PC-3 (cell line): ENCODE measurements at regions not wholly inside any gene's neighbourhood (a gene's known extent, or its start where the extent isn't known, plus 50 kb on each side); places are given as distances from the start of the nearest gene placed in this dataset.

ENCODE experiments used
- ATAC-seq: fragments of 200-7000 bp; cut with Tn5 transposase; 2 replicates; pipeline ENCODE4 v1.9.1; 2020; ENCODE audit warnings: mild to moderate bottlenecking, moderate library complexity
- BruUV-seq: library from RNA; stranded (reverse); fragments of 400-500 nt; replicated peaks from 2 replicates; lab custom pipeline; 2021; lab: Mats Ljungman, UMichigan
- CTCF ChIA-PET: fragments of 300-600 bp; sonication (Branson Sonifier 250); formaldehyde crosslinking; loops from one replicate; lab custom pipeline; 2022; ENCODE audit warnings: antibody characterized with exemption; lab: Charles Lee
- POLR2A ChIA-PET: fragments of 300-600 bp; sonication (Branson Sonifier 250); formaldehyde crosslinking; loops from one replicate; lab custom pipeline; 2022; ENCODE audit warnings: antibody characterized with exemption; ENCODE audit not compliant: unreplicated experiment; lab: Charles Lee
- DNase-seq: peaks from one replicate; pipeline ENCODE4 v3.0.0-alpha.2; 2015
- H2AFZ ChIP-seq: fragments of 300-600 bp; sonication (generic); 2 replicates; pipeline ENCODE4 v1.6.0; 2016; ENCODE audit warnings: antibody characterized with exemption, low read length
- H3F3A ChIP-seq: fragments of 300-600 bp; sonication (generic); one replicate; pipeline ENCODE4 v1.6.0; 2017; ENCODE audit warnings: antibody characterized with exemption, low read length, control low read depth, mild to moderate bottlenecking; ENCODE audit not compliant: unreplicated experiment
- H3K27ac ChIP-seq: fragments of 300-600 bp; sonication (generic); 2 replicates; pipeline ENCODE4 v1.5.1; 2016; ENCODE audit warnings: mild to moderate bottlenecking, low read length
- H3K27me3 ChIP-seq: fragments of 300-600 bp; sonication (generic); 2 replicates; pipeline ENCODE4 v1.6.1; 2016; ENCODE audit warnings: low read length, mixed read lengths
- H3K36me3 ChIP-seq: fragments of 300-600 bp; sonication (generic); 2 replicates; pipeline ENCODE4 v1.6.1; 2016; ENCODE audit warnings: low read depth, mixed run types, low read length, mixed read lengths
- H3K4me1 ChIP-seq: fragments of 300-600 bp; sonication (generic); 2 replicates; pipeline ENCODE4 v1.5.1; 2016; ENCODE audit warnings: low read length; ENCODE audit not compliant: insufficient read depth
- H3K4me2 ChIP-seq: fragments of 300-600 bp; sonication (generic); 2 replicates; pipeline ENCODE4 v1.6.0; 2016; ENCODE audit warnings: low read length
- H3K4me3 ChIP-seq: fragments of 300-600 bp; sonication (generic); 2 replicates; pipeline ENCODE4 v1.5.1; 2016; ENCODE audit warnings: mild to moderate bottlenecking, low read length, mixed read lengths
- H3K79me2 ChIP-seq: fragments of 300-600 bp; sonication (generic); 2 replicates; pipeline ENCODE4 v1.6.1; 2017; ENCODE audit warnings: low read length, mixed read lengths
- H3K9ac ChIP-seq: fragments of 300-600 bp; sonication (generic); 2 replicates; pipeline ENCODE4 v1.6.0; 2016; ENCODE audit warnings: mild to moderate bottlenecking, low read length
- H3K9me2 ChIP-seq: fragments of 300-600 bp; sonication (generic); replicated peaks from 2 replicates; pipeline ENCODE4 v1.6.1; 2016; ENCODE audit warnings: mixed run types, low read length, mixed read lengths
- H3K9me3 ChIP-seq: fragments of 300-600 bp; sonication (generic); 2 replicates; pipeline ENCODE4 v1.6.1; 2016; ENCODE audit warnings: low read length, mixed read lengths
- H4K20me1 ChIP-seq: fragments of 300-600 bp; sonication (generic); 2 replicates; pipeline ENCODE4 v1.6.1; 2016; ENCODE audit warnings: low read length, mixed read lengths
- EZH2 ChIP-seq: fragments of 300-600 bp; sonication (generic); IDR thresholded peaks from one replicate; pipeline ENCODE4 v1.6.1; 2017; ENCODE audit warnings: antibody characterized with exemption, mild to moderate bottlenecking, low read length; ENCODE audit not compliant: unreplicated experiment
- EZH2phosphoT487 ChIP-seq: fragments of 300-600 bp; sonication (generic); IDR thresholded peaks from 2 replicates; pipeline ENCODE4 v1.6.1; 2018; ENCODE audit warnings: mild to moderate bottlenecking, antibody characterized with exemption, low read length, borderline replicate concordance
- intact Hi-C: fragments of 100-400 bp; cut with micrococcal nuclease; formaldehyde crosslinking; loops from 2 replicates; pipeline ENCODE4 v1.9.0; 2023
- TF ChIP-seq, protein P1 (sequence below): fragments of 300-600 bp; sonication (generic); conservative IDR thresholded peaks from 2 replicates; pipeline ENCODE4 v1.5.1; 2017; ENCODE audit warnings: antibody characterized with exemption, low read depth, mild to moderate bottlenecking, low read length

GRCh38 chr16:82509691-82510430, 116.9 kb upstream of the CDH13 start:
- no peak overlapping the region for H2AFZ ChIP-seq
- H3K27me3 ChIP-seq = peaks cover 6% of the 10 kb centered on the region; the same call in 1 of the 2 replicates
- ChIA-PET CTCF (no interaction called here), POLR2A (no interaction called here)
- H3F3A ChIP-seq = no peaks in the 10 kb centered on the region
- H3K4me2 ChIP-seq = no peak overlapping the region
- TF ChIP-seq EZH2 (no peak), EZH2phosphoT487 (no peak)
- TF ChIP-seq, protein P1, sequence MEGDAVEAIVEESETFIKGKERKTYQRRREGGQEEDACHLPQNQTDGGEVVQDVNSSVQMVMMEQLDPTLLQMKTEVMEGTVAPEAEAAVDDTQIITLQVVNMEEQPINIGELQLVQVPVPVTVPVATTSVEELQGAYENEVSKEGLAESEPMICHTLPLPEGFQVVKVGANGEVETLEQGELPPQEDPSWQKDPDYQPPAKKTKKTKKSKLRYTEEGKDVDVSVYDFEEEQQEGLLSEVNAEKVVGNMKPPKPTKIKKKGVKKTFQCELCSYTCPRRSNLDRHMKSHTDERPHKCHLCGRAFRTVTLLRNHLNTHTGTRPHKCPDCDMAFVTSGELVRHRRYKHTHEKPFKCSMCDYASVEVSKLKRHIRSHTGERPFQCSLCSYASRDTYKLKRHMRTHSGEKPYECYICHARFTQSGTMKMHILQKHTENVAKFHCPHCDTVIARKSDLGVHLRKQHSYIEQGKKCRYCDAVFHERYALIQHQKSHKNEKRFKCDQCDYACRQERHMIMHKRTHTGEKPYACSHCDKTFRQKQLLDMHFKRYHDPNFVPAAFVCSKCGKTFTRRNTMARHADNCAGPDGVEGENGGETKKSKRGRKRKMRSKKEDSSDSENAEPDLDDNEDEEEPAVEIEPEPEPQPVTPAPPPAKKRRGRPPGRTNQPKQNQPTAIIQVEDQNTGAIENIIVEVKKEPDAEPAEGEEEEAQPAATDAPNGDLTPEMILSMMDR = no peak
- H3K4me3 ChIP-seq = no peak overlapping the region
- no peaks in the 10 kb centered on the region for H4K20me1 ChIP-seq
- no peak overlapping the region for H3K9ac ChIP-seq
- H3K27ac ChIP-seq = no peak overlapping the region
- DNase-seq (no peak), ATAC-seq (no peak)
- no peaks in the 10 kb centered on the region for H3K9me3 ChIP-seq
- intact Hi-C loops = no loop called here
- no peaks in the 10 kb centered on the region for H3K79me2 ChIP-seq
- no peaks in the 10 kb centered on the region for H3K4me1 ChIP-seq
- H3K9me2 ChIP-seq = no peaks in the 10 kb centered on the region
- no peaks in the 10 kb centered on the region for H3K36me3 ChIP-seq
- no TSS peak for BruUV-seq

- Histone ChIP-seq H3K4me2 (no peak overlapping the region), H3K9ac (no peak overlapping the region), H2AFZ (no peak overlapping the region), H3K9me2 (no peaks in the 10 kb centered on the region), H3K9me3 (no peaks in the 10 kb centered on the region), H3K27me3 (peaks cover 6% of the 10 kb centered on the region; the same call in 1 of the 2 replicates), H3K4me3 (no peak overlapping the region), H4K20me1 (no peaks in the 10 kb centered on the region), H3K4me1 (no peaks in the 10 kb centered on the region), H3F3A (no peaks in the 10 kb centered on the region), H3K27ac (no peak overlapping the region), H3K79me2 (no peaks in the 10 kb centered on the region), H3K36me3 (no peaks in the 10 kb centered on the region)
- no TSS peak for BruUV-seq
- ChIA-PET POLR2A (no interaction called here), CTCF (no interaction called here)
- no peak for ATAC-seq
- intact Hi-C loops = no loop called here
- TF ChIP-seq EZH2 (no peak), EZH2phosphoT487 (no peak)
- TF ChIP-seq, protein P1 = no peak
- no peak for DNase-seq
Observed at GRCh38 chr16:82506692-82507670, 119.8 kb upstream of the CDH13 start.
